HG02642 (cell line): ENCODE measurements at regions not wholly inside any gene's neighbourhood (a gene's known extent, or its start where the extent isn't known, plus 50 kb on each side); places are given as distances from the start of the nearest gene placed in this dataset.

Experiments
- ATAC-seq: cut with Tn5 transposase; IDR thresholded peaks from one replicate; pipeline ENCODE4 v1.9.1; 2021; ENCODE audit warnings: mild to moderate bottlenecking; ENCODE audit not compliant: unreplicated experiment, poor library complexity

- ATAC-seq = no peak
Observed at GRCh38 chr20:11015440-11015839, 341.6 kb upstream of the JAG1 start.

GRCh38 chr20:11017446-11017845 is 343.6 kb upstream of the JAG1 start:
- no peak for ATAC-seq

- ATAC-seq = no peak
Observed at GRCh38 chr20:11018668-11019170, 344.9 kb upstream of the JAG1 start.

GRCh38 chr20:11020712-11021111 is 346.9 kb upstream of the JAG1 start:
- ATAC-seq = no peak

GRCh38 chr20:11027224-11027623 is 353.4 kb upstream of the JAG1 start:
- no peak for ATAC-seq

- no peak for ATAC-seq
Observed at GRCh38 chr20:11030351-11030750, 356.6 kb upstream of the JAG1 start.

GRCh38 chr20:11031300-11031699 is 357.5 kb upstream of the JAG1 start:
- ATAC-seq = no peak

- ATAC-seq = no peak
Observed at GRCh38 chr20:11032611-11033010, 358.8 kb upstream of the JAG1 start.

GRCh38 chr20:11034025-11034424 is 360.2 kb upstream of the JAG1 start:
- ATAC-seq = no peak

- ATAC-seq = no peak
Observed at GRCh38 chr20:11035211-11035610, 361.4 kb upstream of the JAG1 start.

- no peak for ATAC-seq
Observed at GRCh38 chr20:11041396-11041795, 367.6 kb upstream of the JAG1 start.

- no peak for ATAC-seq
Observed at GRCh38 chr20:11043001-11043400, 369.2 kb upstream of the JAG1 start.

GRCh38 chr20:11044561-11044960 is 370.8 kb upstream of the JAG1 start:
- ATAC-seq = no peak

GRCh38 chr20:11045412-11046175 is 371.8 kb upstream of the JAG1 start:
- no peak for ATAC-seq

- no peak for ATAC-seq
Observed at GRCh38 chr20:11047559-11047958, 373.8 kb upstream of the JAG1 start.

GRCh38 chr20:11048739-11049138 is 374.9 kb upstream of the JAG1 start:
- no peak for ATAC-seq

GRCh38 chr20:11050350-11050749 is 376.6 kb upstream of the JAG1 start:
- ATAC-seq = no peak

GRCh38 chr20:11051136-11051535 is 377.3 kb upstream of the JAG1 start:
- no peak for ATAC-seq

GRCh38 chr20:11053310-11053709 is 379.5 kb upstream of the JAG1 start:
- ATAC-seq = no peak

- ATAC-seq = no peak
Observed at GRCh38 chr20:11054266-11054993, 380.6 kb upstream of the JAG1 start.

- no peak for ATAC-seq
Observed at GRCh38 chr20:11056414-11056813, 382.6 kb upstream of the JAG1 start.

- ATAC-seq = no peak
Observed at GRCh38 chr20:11057624-11058023, 383.8 kb upstream of the JAG1 start.
